K562 (cell line): ENCODE measurements at regions not wholly inside any gene's neighbourhood (a gene's known extent, or its start where the extent isn't known, plus 50 kb on each side); places are given as distances from the start of the nearest gene placed in this dataset.

Experiments used
- ATAC-seq: fragments of 200-7000 bp; cut with Tn5 transposase; 3 replicates; pipeline ENCODE4 v1.9.1; 2020; ENCODE audit warnings: moderate library complexity
- BruUV-seq: library from RNA; stranded (reverse); fragments of 400-500 nt; replicated peaks from 2 replicates; lab custom pipeline; 2021; lab: Mats Ljungman, UMichigan
- CTCF ChIA-PET: fragments of 300-600 bp; formaldehyde crosslinking; extraction: SDS; loops from one replicate; lab custom pipeline; 2021; ENCODE audit warnings: low intra/inter-chr PET ratio; lab: Yijun Ruan, JAX
- POLR2A ChIA-PET: fragments of 300-600, 350-650 bp; sonication (Branson Sonifier 250); formaldehyde crosslinking; extraction: SDS; loops from one replicate; lab custom pipeline; 2021; ENCODE audit warnings: antibody characterized with exemption, inconsistent platforms; lab: Yijun Ruan, JAX
- DNase-seq, 4 experiments: peaks; one replicate each; pipeline versions ENCODE4 v3.0.0 to v3.0.0-alpha.2; 2011 to 2018; ENCODE audit warnings: low spot score in 3 of 4, mixed read lengths in 3 of 4; ENCODE audit errors: extremely low read depth in 1 of 4
- FAIRE-seq: peaks from 2 replicates; lab custom pipeline; 2011; peaks lifted over from hg19 to GRCh38; lab: Jason Lieb, UNC
- H2AFZ ChIP-seq: 2 replicates; pipeline ENCODE4 v1.6.0; 2011; ENCODE audit warnings: low read depth, low read length, control low read depth, inconsistent platforms
- H3K27ac ChIP-seq: fragments of 200-600 bp; 3 replicates; pipeline ENCODE4 v1.8.0; 2011; ENCODE audit warnings: low read depth, mild to moderate bottlenecking, control low read depth, inconsistent platforms, low read length, moderate library complexity, mixed read lengths; ENCODE audit errors: extremely low read depth
- H3K27me3 ChIP-seq, 2 experiments: fragments of 300-600 bp in 1 of 2; 2 replicates in 1 of 2; 3 replicates in 1 of 2; pipeline versions ENCODE4 v1.6.0 to v1.8.0; 2011; ENCODE audit warnings: inconsistent platforms in 2 of 2, low read length in 2 of 2, mild to moderate bottlenecking in 1 of 2, mixed read lengths in 1 of 2, moderate library complexity in 1 of 2; ENCODE audit not compliant: control insufficient read depth in 2 of 2, insufficient read depth in 2 of 2
- H3K36me3 ChIP-seq: fragments of 300-600 bp; 3 replicates; pipeline ENCODE4 v1.8.0; 2011; ENCODE audit warnings: mild to moderate bottlenecking, low read length, inconsistent platforms; ENCODE audit not compliant: control insufficient read depth, insufficient read depth
- H3K4me1 ChIP-seq, 2 experiments: fragments of 200-600 bp in 1 of 2; replicated peaks in 1 of 2; 2 replicates in 1 of 2; 3 replicates in 1 of 2; pipeline versions ENCODE4 v1.5.1 to v1.8.0; 2011; ENCODE audit warnings: inconsistent platforms in 2 of 2, low read length in 2 of 2, mild to moderate bottlenecking in 1 of 2, mixed read lengths in 1 of 2, moderate library complexity in 1 of 2; ENCODE audit not compliant: control insufficient read depth in 2 of 2, insufficient read depth in 2 of 2
- H3K4me2 ChIP-seq: 2 replicates; pipeline ENCODE4 v1.6.1; 2011; ENCODE audit warnings: low read length, control low read depth, inconsistent platforms, mixed read lengths; ENCODE audit not compliant: insufficient read depth
- H3K4me3 ChIP-seq: fragments of 200-600 bp; sonication (generic), shearing (Covaris generic); 2 replicates; pipeline ENCODE4 v1.5.1; 2016; ENCODE audit warnings: control low read depth, inconsistent platforms
- H3K79me2 ChIP-seq: fragments of 200-600 bp; 3 replicates; pipeline ENCODE4 v1.8.0; 2011; ENCODE audit warnings: low read length, inconsistent platforms; ENCODE audit not compliant: control insufficient read depth, insufficient read depth
- H3K9ac ChIP-seq, 2 experiments: 2 replicates each; pipeline versions ENCODE4 v1.6.0 to v1.6.1; 2011; ENCODE audit warnings: low read depth in 2 of 2, low read length in 2 of 2, control low read depth in 1 of 2, inconsistent platforms in 1 of 2, mild to moderate bottlenecking in 1 of 2, mixed read lengths in 1 of 2; ENCODE audit not compliant: insufficient read depth in 1 of 2
- H3K9me1 ChIP-seq: one replicate; pipeline ENCODE4 v1.6.0; 2011; ENCODE audit warnings: inconsistent platforms, mild to moderate bottlenecking, low read length, moderate library complexity; ENCODE audit not compliant: control insufficient read depth, insufficient read depth
- H3K9me3 ChIP-seq: replicated peaks from 2 replicates; pipeline ENCODE4 v1.5.1; 2011; ENCODE audit warnings: low read depth, low read length, inconsistent platforms; ENCODE audit not compliant: control insufficient read depth, insufficient read depth
- H4K20me1 ChIP-seq: replicated peaks from 2 replicates; pipeline ENCODE4 v1.6.1; 2011; ENCODE audit warnings: low read length, inconsistent platforms, mixed read lengths; ENCODE audit not compliant: control insufficient read depth, insufficient read depth
- CEBPG ChIP-seq, 3 experiments: fragments of 200-800 bp in 1 of 3; sonication (Bioruptor generic) in 1 of 3; sonication (generic) in 1 of 3; formaldehyde crosslinking in 1 of 3; IDR thresholded peaks in 2 of 3; conservative IDR thresholded peaks in 1 of 3; 2 replicates each; pipeline versions ENCODE4 v1.6.1 to v1.8.0; 2016 to 2022; ENCODE audit warnings: missing compliant biosample characterization in 2 of 3, missing genetic modification characterization in 2 of 3, mild to moderate bottlenecking in 1 of 3, missing genetic modification reagents in 1 of 3
- ELF2 ChIP-seq: fragments of 250-450 bp; sonication (Bioruptor Pico); IDR thresholded peaks from 2 replicates; pipeline ENCODE4 v1.5.0; 2021; ENCODE audit warnings: mild to moderate bottlenecking
- GATAD2B ChIP-seq: fragments of 450-650 bp; IDR thresholded peaks from 2 replicates; pipeline ENCODE4 v1.6.1; 2017; ENCODE audit warnings: mild to moderate bottlenecking, borderline replicate concordance
- MIER1 ChIP-seq: fragments of 450-650 bp; IDR thresholded peaks from 2 replicates; pipeline ENCODE4 v1.6.1; 2016; ENCODE audit warnings: antibody characterized with exemption, mild to moderate bottlenecking, low read depth
- POLR2AphosphoS2 ChIP-seq: IDR thresholded peaks from 2 replicates; pipeline ENCODE4 v1.6.1; 2012; ENCODE audit warnings: low read length, improper control_type of control experiment
- WGBS: fragments of 100-300 bp; shearing (Covaris generic); methylation state at CpG from one replicate; pipeline ENCODE4 v1.1.6; 2016; ENCODE audit warnings: low coverage, mixed read lengths; ENCODE audit not compliant: insufficient coverage; ENCODE audit errors: missing lambda C conversion rate; 5-methylcytosine and 5-hydroxymethylcytosine counted together
- in situ Hi-C: fragments of 300-500 bp; cut with MboI; formaldehyde crosslinking; loops from 4 replicates; pipeline ENCODE4 v1.15.0; 2018; ENCODE audit warnings: inconsistent platforms, mixed read lengths
- intact Hi-C: fragments of 100-400 bp; cut with micrococcal nuclease; formaldehyde crosslinking; loops from 2 replicates; pipeline ENCODE4 v1.14.2; 2022
- TF ChIP-seq, protein P1 (sequence below), 2 experiments: IDR thresholded peaks in 1 of 2; conservative IDR thresholded peaks in 1 of 2; 2 replicates each; pipeline ENCODE4 v1.6.1; 2016; ENCODE audit warnings: low read depth in 2 of 2, mild to moderate bottlenecking in 1 of 2, missing compliant biosample characterization in 1 of 2, missing genetic modification characterization in 1 of 2, moderate library complexity in 1 of 2
- TF ChIP-seq, protein P2 (sequence below): fragments of 200-800 bp; sonication (Bioruptor generic); IDR thresholded peaks from 2 replicates; pipeline ENCODE4 v1.6.1; 2017; ENCODE audit warnings: missing genetic modification characterization, missing compliant biosample characterization

DNA sequence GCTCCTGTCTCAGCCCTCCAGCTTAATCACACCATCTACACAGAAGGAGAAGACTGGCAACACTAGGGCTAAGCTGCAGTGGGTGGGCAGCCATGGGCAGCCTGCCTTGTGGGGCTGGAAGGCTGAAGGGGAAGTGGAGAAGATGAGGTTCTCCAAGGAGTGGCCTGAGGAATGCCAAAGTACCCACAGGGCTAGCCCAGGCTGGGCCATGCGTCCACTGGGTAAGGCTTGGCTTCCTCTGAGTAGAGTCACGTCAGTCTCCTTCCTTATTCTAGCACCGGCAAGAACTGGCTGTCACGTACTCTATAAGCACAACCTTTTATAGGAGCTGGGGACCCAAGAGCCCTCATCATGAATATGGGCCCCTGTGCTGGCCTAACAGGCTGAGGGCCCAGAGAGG, 110.6 kb upstream of the SIRPA start (continued):
- TF ChIP-seq, protein P1, sequence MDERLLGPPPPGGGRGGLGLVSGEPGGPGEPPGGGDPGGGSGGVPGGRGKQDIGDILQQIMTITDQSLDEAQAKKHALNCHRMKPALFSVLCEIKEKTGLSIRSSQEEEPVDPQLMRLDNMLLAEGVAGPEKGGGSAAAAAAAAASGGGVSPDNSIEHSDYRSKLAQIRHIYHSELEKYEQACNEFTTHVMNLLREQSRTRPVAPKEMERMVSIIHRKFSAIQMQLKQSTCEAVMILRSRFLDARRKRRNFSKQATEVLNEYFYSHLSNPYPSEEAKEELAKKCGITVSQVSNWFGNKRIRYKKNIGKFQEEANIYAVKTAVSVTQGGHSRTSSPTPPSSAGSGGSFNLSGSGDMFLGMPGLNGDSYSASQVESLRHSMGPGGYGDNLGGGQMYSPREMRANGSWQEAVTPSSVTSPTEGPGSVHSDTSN (CRISPR knock-in tag; IDR thresholded peaks at IDR 0.05; ENCODE audit: low read depth): no peak
- TF ChIP-seq, protein P1 (tag; conservative IDR thresholded peaks at IDR 0.05; ENCODE audit: low read depth): no peak
- TF ChIP-seq POLR2AphosphoS2: no peak
- TF ChIP-seq, protein P2, sequence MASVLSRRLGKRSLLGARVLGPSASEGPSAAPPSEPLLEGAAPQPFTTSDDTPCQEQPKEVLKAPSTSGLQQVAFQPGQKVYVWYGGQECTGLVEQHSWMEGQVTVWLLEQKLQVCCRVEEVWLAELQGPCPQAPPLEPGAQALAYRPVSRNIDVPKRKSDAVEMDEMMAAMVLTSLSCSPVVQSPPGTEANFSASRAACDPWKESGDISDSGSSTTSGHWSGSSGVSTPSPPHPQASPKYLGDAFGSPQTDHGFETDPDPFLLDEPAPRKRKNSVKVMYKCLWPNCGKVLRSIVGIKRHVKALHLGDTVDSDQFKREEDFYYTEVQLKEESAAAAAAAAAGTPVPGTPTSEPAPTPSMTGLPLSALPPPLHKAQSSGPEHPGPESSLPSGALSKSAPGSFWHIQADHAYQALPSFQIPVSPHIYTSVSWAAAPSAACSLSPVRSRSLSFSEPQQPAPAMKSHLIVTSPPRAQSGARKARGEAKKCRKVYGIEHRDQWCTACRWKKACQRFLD (CRISPR knock-in tag): no peak
- TF ChIP-seq GATAD2B: no peak
- no peak for TF ChIP-seq ELF2 (CRISPR knock-in tag)
- no peak for TF ChIP-seq MIER1

DNA sequence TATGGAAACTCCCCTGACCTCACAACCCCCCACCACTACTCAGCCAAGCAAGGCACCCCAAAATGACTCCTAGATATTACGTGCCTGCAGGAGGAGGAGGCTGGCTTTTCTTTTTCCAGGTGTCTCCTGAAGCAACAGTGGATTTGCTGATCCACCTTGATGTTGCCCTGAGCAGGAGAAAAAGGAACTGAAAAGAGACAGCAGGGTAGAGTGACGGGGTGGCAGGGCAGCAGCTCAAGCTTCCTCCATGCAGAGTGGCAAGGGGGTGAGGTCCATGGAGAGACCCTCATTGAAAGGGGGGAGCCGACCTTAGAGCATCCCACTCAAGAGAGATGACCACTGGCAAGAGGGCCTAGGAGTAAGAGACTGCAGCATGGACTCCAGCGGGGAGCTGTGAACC, 112.0 kb upstream of the SIRPA start:
- H3K9me1 ChIP-seq: no peaks in the 10 kb centered on the region
- ATAC-seq (no peak), DNase-seq (no peak), FAIRE-seq (no peak)
- H3K27me3 ChIP-seq: peaks cover 0 to 11% of the 10 kb centered on the region in 2 experiments; a peak in 1 of 5 replicates
- no peaks in the 10 kb centered on the region for H3K79me2 ChIP-seq
- CTCF ChIA-PET: no interaction called here
- 0% methylated on average over 4 of the region's 4 CpGs for WGBS
- POLR2A ChIA-PET: no interaction called here
- H3K4me2 ChIP-seq: no peak overlapping the region
- H3K9ac ChIP-seq: no peak overlapping the region
- no peak overlapping the region for H3K4me3 ChIP-seq
- H3K27ac ChIP-seq: no peak overlapping the region
- H3K4me1 ChIP-seq: no peaks in the 10 kb centered on the region
- no peak for TF ChIP-seq CEBPG (CRISPR knock-in tag; IDR thresholded peaks at IDR 0.05)
- no peak for TF ChIP-seq CEBPG (tag; conservative IDR thresholded peaks at IDR 0.05 in 1 of 2, IDR thresholded peaks at IDR 0.05 in 1 of 2)
- in situ Hi-C loops: no loop called here
- BruUV-seq: no TSS peak
- no peaks in the 10 kb centered on the region for H3K36me3 ChIP-seq
- intact Hi-C loops: no loop called here
- H4K20me1 ChIP-seq: no peaks in the 10 kb centered on the region
- H2AFZ ChIP-seq: no peak overlapping the region
- H3K9me3 ChIP-seq: no peaks in the 10 kb centered on the region
